H9 (cell line): ENCODE measurements at regions not wholly inside any gene's neighbourhood (a gene's known extent, or its start where the extent isn't known, plus 50 kb on each side); places are given as distances from the start of the nearest gene placed in this dataset.

ENCODE experiments used
- DNase-seq: peaks from one replicate; pipeline ENCODE4 v3.0.0-alpha.2; 2017
- H2AFZ ChIP-seq: one replicate; pipeline ENCODE4 v1.6.1; 2013; ENCODE audit warnings: mild to moderate bottlenecking, low read length, control low read depth, moderate library complexity
- H2AK5ac ChIP-seq: 2 replicates; pipeline ENCODE4 v1.6.1; 2013; ENCODE audit warnings: low read length, control low read depth, mixed read lengths; ENCODE audit not compliant: insufficient read length
- H2BK120ac ChIP-seq: one replicate; pipeline ENCODE4 v1.6.1; 2013; ENCODE audit warnings: low read depth, mild to moderate bottlenecking, low read length, control low read depth, inconsistent platforms; ENCODE audit not compliant: poor library complexity, severe bottlenecking
- H2BK12ac ChIP-seq: 2 replicates; pipeline ENCODE4 v1.6.1; 2013; ENCODE audit warnings: low read length, control low read depth, mixed read lengths, low read depth; ENCODE audit not compliant: insufficient read length
- H2BK15ac ChIP-seq: 2 replicates; pipeline ENCODE4 v1.6.1; 2013; ENCODE audit warnings: low read depth, low read length, control low read depth
- H2BK20ac ChIP-seq: one replicate; pipeline ENCODE4 v1.6.1; 2013; ENCODE audit warnings: low read depth, mild to moderate bottlenecking, low read length, control low read depth, inconsistent platforms; ENCODE audit not compliant: poor library complexity, severe bottlenecking
- H2BK5ac ChIP-seq: 2 replicates; pipeline ENCODE4 v1.6.1; 2013; ENCODE audit warnings: low read length, control low read depth, mixed read lengths; ENCODE audit not compliant: insufficient read length
- H3K14ac ChIP-seq: 2 replicates; pipeline ENCODE4 v1.6.1; 2013; ENCODE audit warnings: low read length, control low read depth; ENCODE audit not compliant: insufficient read depth
- H3K18ac ChIP-seq: 2 replicates; pipeline ENCODE4 v1.6.1; 2013; ENCODE audit warnings: low read depth, mild to moderate bottlenecking, mixed read lengths, low read length, control low read depth; ENCODE audit not compliant: insufficient read length
- H3K23ac ChIP-seq: 2 replicates; pipeline ENCODE4 v1.6.1; 2013; ENCODE audit warnings: low read length, control low read depth, mixed read lengths, low read depth; ENCODE audit not compliant: insufficient read length
- H3K23me2 ChIP-seq: 2 replicates; pipeline ENCODE4 v1.6.1; 2013; ENCODE audit warnings: low read depth, mild to moderate bottlenecking, mixed read lengths, low read length, control low read depth; ENCODE audit not compliant: insufficient read length, poor library complexity, severe bottlenecking
- H3K27ac ChIP-seq: 2 replicates; pipeline ENCODE4 v1.5.1; 2013; ENCODE audit warnings: low read length, control low read depth, mixed read lengths, low read depth; ENCODE audit not compliant: insufficient read length
- H3K27me3 ChIP-seq: 2 replicates; pipeline ENCODE4 v1.6.1; 2013; ENCODE audit warnings: low read length, control low read depth, inconsistent platforms; ENCODE audit not compliant: insufficient read depth
- H3K4ac ChIP-seq: 2 replicates; pipeline ENCODE4 v1.6.1; 2013; ENCODE audit warnings: low read depth, mild to moderate bottlenecking, control low read depth, inconsistent platforms, low read length, moderate library complexity
- H3K4me1 ChIP-seq: 2 replicates; pipeline ENCODE4 v1.6.1; 2013; ENCODE audit warnings: low read length, control low read depth, inconsistent platforms; ENCODE audit not compliant: insufficient read depth
- H3K4me2 ChIP-seq: 2 replicates; pipeline ENCODE4 v1.6.1; 2013; ENCODE audit warnings: low read length, control low read depth, mixed read lengths; ENCODE audit not compliant: insufficient read length, insufficient read depth
- H3K56ac ChIP-seq: 2 replicates; pipeline ENCODE4 v1.6.1; 2013; ENCODE audit warnings: low read depth, mild to moderate bottlenecking, mixed read lengths, low read length, control low read depth; ENCODE audit not compliant: insufficient read length
- H3K79me1 ChIP-seq: 2 replicates; pipeline ENCODE4 v1.6.1; 2013; ENCODE audit warnings: low read depth, mild to moderate bottlenecking, moderate library complexity, low read length, control low read depth, inconsistent platforms; ENCODE audit not compliant: insufficient read depth, poor library complexity, severe bottlenecking
- H3K79me2 ChIP-seq: 2 replicates; pipeline ENCODE4 v1.6.1; 2013; ENCODE audit warnings: low read length, control low read depth, inconsistent platforms; ENCODE audit not compliant: insufficient read depth
- H3K9ac ChIP-seq: 2 replicates; pipeline ENCODE4 v1.6.1; 2013; ENCODE audit warnings: low read length, control low read depth, mixed read lengths; ENCODE audit not compliant: insufficient read length; ENCODE audit errors: extremely low read depth
- H3K9me3 ChIP-seq: one replicate; pipeline ENCODE4 v1.6.1; 2013; ENCODE audit warnings: low read depth, low read length, inconsistent platforms; ENCODE audit not compliant: control insufficient read depth
- H3T11ph ChIP-seq: one replicate; pipeline ENCODE4 v1.6.1; 2013; ENCODE audit warnings: mild to moderate bottlenecking, low read length, control low read depth, inconsistent platforms
- H4K20me1 ChIP-seq: one replicate; pipeline ENCODE4 v1.6.1; 2013; ENCODE audit not compliant: control insufficient read depth, insufficient read length, insufficient read depth
- H4K5ac ChIP-seq: 2 replicates; pipeline ENCODE4 v1.6.1; 2013; ENCODE audit warnings: low read depth, mild to moderate bottlenecking, mixed read lengths, low read length, control low read depth; ENCODE audit not compliant: insufficient read length
- H4K8ac ChIP-seq: replicated peaks from 2 replicates; pipeline ENCODE4 v1.6.1; 2013; ENCODE audit warnings: low read length, control low read depth, mixed read lengths, low read depth; ENCODE audit not compliant: insufficient read length
- H4K91ac ChIP-seq: 2 replicates; pipeline ENCODE4 v1.6.1; 2013; ENCODE audit warnings: low read depth, mild to moderate bottlenecking, moderate library complexity, mixed read lengths, low read length, control low read depth; ENCODE audit not compliant: insufficient read length
- H3K27ac Mint-ChIP-seq, 3 experiments: 2 replicates in 2 of 3; 3 replicates in 1 of 3; pipeline ENCODE4 v1.8.0; 2020 to 2021; ENCODE audit warnings: mixed read lengths in 3 of 3, mild to moderate bottlenecking in 1 of 3, moderate library complexity in 1 of 3
- H3K27me3 Mint-ChIP-seq: 2 replicates; pipeline ENCODE4 v1.8.0; 2021; ENCODE audit warnings: low read depth, mild to moderate bottlenecking, moderate library complexity, mixed read lengths
- H3K36me3 Mint-ChIP-seq, 3 experiments: 2 replicates in 2 of 3; 3 replicates in 1 of 3; pipeline ENCODE4 v1.8.0; 2020 to 2021; ENCODE audit warnings: low read depth in 3 of 3, mixed read lengths in 3 of 3; ENCODE audit not compliant: insufficient read depth in 1 of 3
- H3K4me1 Mint-ChIP-seq, 2 experiments: 2 replicates each; pipeline ENCODE4 v1.8.0; 2020; ENCODE audit warnings: mixed read lengths in 2 of 2
- H3K4me3 Mint-ChIP-seq, 2 experiments: 2 replicates in 1 of 2; 3 replicates in 1 of 2; pipeline ENCODE4 v1.8.0; 2020 to 2021; ENCODE audit warnings: mild to moderate bottlenecking in 2 of 2, mixed read lengths in 2 of 2, moderate library complexity in 1 of 2
- H3K9me3 Mint-ChIP-seq, 2 experiments: 2 replicates in 1 of 2; 3 replicates in 1 of 2; pipeline ENCODE4 v1.8.0; 2020; ENCODE audit warnings: mild to moderate bottlenecking in 2 of 2, mixed read lengths in 2 of 2, moderate library complexity in 1 of 2
- WGBS: extraction: QIAGEN DNeasy Blood & Tissue Kit; methylation state at CpG from one replicate; pipeline ENCODE4 v1.1.7; 2013; ENCODE audit warnings: missing lambda C conversion rate, low lambda C conversion rate, mixed read lengths; ENCODE audit not compliant: insufficient read length; ENCODE audit errors: extremely low coverage; 5-methylcytosine and 5-hydroxymethylcytosine counted together
- TF ChIP-seq, protein P1 (sequence below): fragments of 200-600 bp; sonication (generic); conservative IDR thresholded peaks from 3 replicates; pipeline ENCODE4 v1.8.0; 2021; ENCODE audit warnings: antibody characterized with exemption, mild to moderate bottlenecking

DNA sequence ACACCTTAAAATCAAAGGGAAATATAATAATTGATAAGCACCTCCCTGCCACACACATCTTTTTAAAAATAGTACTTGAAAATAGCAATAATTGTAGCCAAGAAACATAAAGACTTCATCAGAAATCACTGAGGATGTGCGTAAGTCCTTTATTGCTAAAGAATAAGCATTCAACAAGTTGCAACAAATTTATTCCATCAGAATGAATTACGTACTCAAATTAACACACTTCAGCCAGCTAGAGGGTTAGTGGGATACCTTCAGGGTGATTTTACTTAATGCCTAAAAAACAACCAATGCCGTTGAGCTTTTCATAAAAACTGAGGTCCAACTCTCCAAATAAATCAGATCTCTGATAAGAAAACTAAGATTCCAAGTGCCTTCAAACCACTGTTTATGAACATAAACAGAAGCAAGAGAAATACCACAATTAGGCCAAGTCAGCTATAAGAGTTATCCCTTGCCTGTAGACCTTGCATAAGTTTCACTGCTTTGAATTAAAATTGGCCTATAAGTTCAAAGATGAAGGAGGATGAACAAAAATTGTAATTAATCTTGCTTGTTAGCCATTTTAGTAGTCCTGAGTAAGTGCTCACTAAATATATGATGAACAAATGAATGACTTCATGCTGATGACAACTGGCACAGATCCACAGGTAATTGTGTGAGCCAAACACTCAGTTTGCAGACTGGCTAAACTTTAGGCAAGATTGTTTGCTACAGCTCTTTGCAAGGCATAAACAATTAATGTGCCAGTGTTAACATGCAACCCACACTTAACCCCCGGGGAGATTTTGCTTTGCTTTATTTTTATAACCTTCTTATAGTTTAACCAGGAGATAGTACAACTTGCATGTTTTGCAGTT lies 375.1 kb upstream of the THBS1 start:
- Histone ChIP-seq H4K8ac (no peak overlapping the region), H3K4ac (no peak overlapping the region), H3K9ac (no peak overlapping the region)

More for the DNA sequence above, 375.1 kb upstream of the THBS1 start:
- peaks cover 1% of the 10 kb centered on the region; the same call in 1 of the 2 replicates for H3K27me3 Mint-ChIP-seq
- Histone ChIP-seq H2BK15ac (no peak overlapping the region), H3K27me3 (no peaks in the 10 kb centered on the region), H2BK20ac (no peak overlapping the region), H2AK5ac (no peak overlapping the region), H3K23ac (no peak overlapping the region), H3T11ph (no peak overlapping the region), H2BK120ac (no peak overlapping the region), H3K23me2 (no peaks in the 10 kb centered on the region), H4K5ac (no peak overlapping the region), H3K18ac (no peak overlapping the region), H3K56ac (no peak overlapping the region), H4K20me1 (no peaks in the 10 kb centered on the region), H2BK5ac (no peak overlapping the region), H4K91ac (no peak overlapping the region), H2BK12ac (no peak overlapping the region), H3K4me2 (no peak overlapping the region), H3K79me2 (no peaks in the 10 kb centered on the region), H3K14ac (no peak overlapping the region), H3K27ac (no peak overlapping the region), H3K9me3 (no peaks in the 10 kb centered on the region), H3K79me1 (no peaks in the 10 kb centered on the region), H3K4me1 (no peaks in the 10 kb centered on the region), H2AFZ (no peak overlapping the region)
- H3K4me1 Mint-ChIP-seq, result peaks cover 3% of the 10 kb centered on the region in 2 experiments; a peak in 3 of 4 replicates
- peaks cover 0 to 5% (median 0%) of the 10 kb centered on the region in 3 experiments; a peak in 1 of 7 replicates for H3K36me3 Mint-ChIP-seq
- no peak for DNase-seq
- peaks cover 4 to 5% of the 10 kb centered on the region in 2 experiments; a peak in 3 of 5 replicates for H3K9me3 Mint-ChIP-seq
- no peak overlapping the region for H3K4me3 Mint-ChIP-seq
- TF ChIP-seq, protein P1, sequence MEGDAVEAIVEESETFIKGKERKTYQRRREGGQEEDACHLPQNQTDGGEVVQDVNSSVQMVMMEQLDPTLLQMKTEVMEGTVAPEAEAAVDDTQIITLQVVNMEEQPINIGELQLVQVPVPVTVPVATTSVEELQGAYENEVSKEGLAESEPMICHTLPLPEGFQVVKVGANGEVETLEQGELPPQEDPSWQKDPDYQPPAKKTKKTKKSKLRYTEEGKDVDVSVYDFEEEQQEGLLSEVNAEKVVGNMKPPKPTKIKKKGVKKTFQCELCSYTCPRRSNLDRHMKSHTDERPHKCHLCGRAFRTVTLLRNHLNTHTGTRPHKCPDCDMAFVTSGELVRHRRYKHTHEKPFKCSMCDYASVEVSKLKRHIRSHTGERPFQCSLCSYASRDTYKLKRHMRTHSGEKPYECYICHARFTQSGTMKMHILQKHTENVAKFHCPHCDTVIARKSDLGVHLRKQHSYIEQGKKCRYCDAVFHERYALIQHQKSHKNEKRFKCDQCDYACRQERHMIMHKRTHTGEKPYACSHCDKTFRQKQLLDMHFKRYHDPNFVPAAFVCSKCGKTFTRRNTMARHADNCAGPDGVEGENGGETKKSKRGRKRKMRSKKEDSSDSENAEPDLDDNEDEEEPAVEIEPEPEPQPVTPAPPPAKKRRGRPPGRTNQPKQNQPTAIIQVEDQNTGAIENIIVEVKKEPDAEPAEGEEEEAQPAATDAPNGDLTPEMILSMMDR, result no peak
- H3K27ac Mint-ChIP-seq, result no peak overlapping the region
- WGBS, result no CpG with 5 or more reads among the region's 4 CpGs
